NCI-H1417 treated with DMSO at 0.1 percent for 48 hours (cell line): ENCODE measurements at regions not wholly inside any gene's neighbourhood (a gene's known extent, or its start where the extent isn't known, plus 50 kb on each side); places are given as distances from the start of the nearest gene placed in this dataset.
"Not testable (repeated sequence)": the region's sequence is repeated elsewhere in the genome, so short reads cannot be mapped to it uniquely, and the experiment has no call there.

ENCODE experiments used
- DNase-seq: peaks from one replicate; lab custom pipeline; 2025; lab: John Stamatoyannopoulos, UW

- no peak for DNase-seq
Measured at GRCh38 chr15:79756365-79756764, 140.4 kb downstream of the MTHFS start.

GRCh38 chr15:79765081-79765480, 131.7 kb downstream of the MTHFS start:
- DNase-seq: no peak

- no peak for DNase-seq
Measured at GRCh38 chr15:79769069-79769481, 127.7 kb downstream of the MTHFS start.

GRCh38 chr15:79769933-79770759, 126.7 kb downstream of the MTHFS start:
- no peak for DNase-seq

GRCh38 chr15:79773128-79773527, 123.7 kb downstream of the MTHFS start:
- DNase-seq: no peak

- no peak for DNase-seq
Measured at GRCh38 chr15:79775821-79776220, 121.0 kb downstream of the MTHFS start.

GRCh38 chr15:79777916-79778315, 118.9 kb downstream of the MTHFS start:
- DNase-seq: no peak

GRCh38 chr15:79778378-79778990, 118.3 kb downstream of the MTHFS start:
- DNase-seq: no peak

GRCh38 chr15:79779746-79780145, 117.1 kb downstream of the MTHFS start:
- DNase-seq: no peak

- not testable (repeated sequence) for DNase-seq
Measured at GRCh38 chr15:79782307-79782706, 114.5 kb downstream of the MTHFS start.
